Fibroblast of skin of right quadriceps (primary cell): ENCODE measurements at regions not wholly inside any gene's neighbourhood (a gene's known extent, or its start where the extent isn't known, plus 50 kb on each side); places are given as distances from the start of the nearest gene placed in this dataset.
"Not testable (repeated sequence)": the region's sequence is repeated elsewhere in the genome, so short reads cannot be mapped to it uniquely, and the experiment has no call there.

Source experiments
- DNase-seq: peaks from one replicate; pipeline ENCODE4 v3.0.0-alpha.2; 2013

- DNase-seq: not testable (repeated sequence)
These were observed 103.7 kb upstream of the NBPF26 start for GRCh38 chr1:120619867-120620692.

- not testable (repeated sequence) for DNase-seq
These were observed 103.1 kb upstream of the NBPF26 start for GRCh38 chr1:120620693-120620969.

- DNase-seq: not testable (repeated sequence)
These were observed 102.5 kb upstream of the NBPF26 start for GRCh38 chr1:120621278-120621677.

DNA sequence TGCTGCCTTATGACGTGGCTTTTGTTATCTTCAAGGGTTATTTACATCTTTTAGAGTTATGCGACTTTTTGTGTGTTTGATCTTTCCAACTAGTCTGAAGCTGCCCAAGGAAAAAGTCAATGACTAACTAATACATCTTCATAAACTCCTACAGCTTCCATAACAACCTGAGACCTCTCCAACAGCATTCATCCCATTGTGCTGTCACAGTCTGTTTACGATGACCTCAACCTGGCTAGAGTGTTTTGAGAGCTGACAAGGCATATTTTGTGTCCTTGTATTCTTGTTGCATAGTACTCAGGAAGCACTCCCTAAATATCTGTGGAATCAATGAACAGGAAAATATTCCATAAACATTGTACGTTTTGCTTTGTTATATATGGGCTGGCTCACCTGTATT, 100.2 kb upstream of the NBPF26 start:
- not testable (repeated sequence) for DNase-seq

DNA sequence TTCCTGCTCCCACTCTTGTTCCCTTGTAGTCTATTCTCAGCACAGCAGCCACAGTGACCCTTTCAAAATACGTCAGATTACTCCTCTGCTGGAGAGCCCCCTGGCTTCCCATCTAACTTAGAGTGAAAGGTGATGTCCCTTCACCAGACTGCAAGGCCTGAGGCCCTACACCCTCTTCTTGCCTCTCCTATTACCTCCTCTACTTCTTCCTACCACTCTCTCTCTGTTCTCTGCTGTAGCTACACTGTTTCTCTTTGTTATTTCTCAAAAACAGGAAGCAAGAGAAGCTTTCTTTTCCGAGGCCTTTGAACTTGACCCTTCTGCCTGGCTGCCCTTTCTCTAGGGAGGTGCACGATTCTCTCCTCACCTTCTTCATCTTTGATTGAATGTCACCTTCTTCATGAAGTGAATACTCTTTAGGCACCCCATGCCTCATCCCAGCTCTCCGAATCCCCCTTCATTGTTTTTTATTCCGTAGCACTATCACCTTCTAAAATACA, 99.1 kb upstream of the NBPF26 start:
- not testable (repeated sequence) for DNase-seq

DNA sequence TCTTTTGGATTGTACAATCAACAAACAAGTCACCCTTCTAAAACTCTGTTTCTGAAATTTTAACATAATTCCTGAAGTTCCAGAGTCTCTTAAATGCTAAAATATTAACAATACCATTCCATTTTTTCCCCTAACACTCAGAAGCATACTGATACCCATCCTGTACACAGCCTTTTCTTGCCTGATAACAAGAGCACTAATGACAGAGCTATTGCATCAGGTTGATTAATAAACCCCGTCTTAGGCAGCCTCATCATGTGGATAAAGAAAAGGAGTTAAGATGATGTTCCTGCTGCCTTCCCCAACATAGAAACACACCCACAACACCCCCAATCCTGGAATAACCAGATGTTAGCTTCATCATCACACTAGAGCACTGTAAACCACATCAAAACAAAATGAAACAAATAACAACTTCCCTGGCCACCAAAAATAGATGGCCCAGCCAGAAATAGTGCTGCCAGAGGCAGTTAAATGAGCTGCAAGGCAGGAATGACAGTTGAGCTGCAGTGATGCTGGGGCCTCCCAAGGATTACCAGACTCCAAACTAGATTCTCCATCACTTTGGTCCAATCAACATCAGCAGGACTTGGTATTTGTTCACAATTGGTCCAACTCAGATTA, 93.8 kb upstream of the NBPF26 start:
- DNase-seq: not testable (repeated sequence)

DNA sequence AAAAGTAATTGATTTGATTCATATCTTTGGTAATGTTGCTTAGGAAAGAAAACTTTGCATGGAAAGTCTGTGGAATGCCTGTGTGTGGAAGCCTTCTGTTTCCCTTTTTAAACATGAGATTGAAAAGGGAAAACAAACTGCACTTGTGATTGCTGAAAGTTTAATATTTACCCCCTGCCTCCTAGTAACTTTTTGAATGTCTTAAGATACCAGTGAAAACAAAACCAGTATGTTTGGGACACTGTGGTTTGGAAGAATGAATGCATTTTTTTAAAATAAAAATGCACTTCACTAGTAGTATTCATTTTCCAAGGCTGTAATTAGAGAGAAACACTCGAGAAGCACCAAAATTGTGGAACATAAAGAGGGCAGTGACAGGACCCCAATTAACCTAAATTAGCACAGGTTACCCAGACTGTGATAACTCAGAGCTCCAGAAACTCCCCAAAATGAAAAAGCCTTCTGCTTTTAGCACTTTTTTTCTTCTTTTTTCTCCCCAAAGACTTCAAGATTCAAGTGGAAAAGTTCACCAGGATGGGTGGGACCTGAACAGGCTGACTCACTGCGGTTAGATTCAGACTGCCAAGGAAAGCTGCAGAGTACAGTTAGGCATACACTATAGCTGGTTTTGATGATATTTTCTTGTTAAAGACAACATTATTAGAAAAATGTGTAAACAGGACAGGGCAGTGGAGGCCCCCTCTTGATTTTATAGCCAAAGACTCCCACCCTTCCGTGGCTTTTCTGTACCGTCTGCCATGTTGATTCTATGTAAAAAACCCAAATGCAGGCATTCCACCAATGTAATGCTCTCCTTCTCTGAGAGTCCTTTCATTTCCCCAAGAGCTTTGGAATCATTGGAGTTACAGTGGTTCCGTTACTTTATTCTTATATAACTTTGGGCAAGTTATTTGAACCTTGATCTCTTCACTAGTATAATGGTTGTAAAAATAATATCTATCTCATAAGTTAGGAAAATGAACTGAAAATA, 88.6 kb upstream of the NBPF26 start:
- DNase-seq: not testable (repeated sequence)

- not testable (repeated sequence) for DNase-seq
These were observed 83.3 kb upstream of the NBPF26 start for GRCh38 chr1:120640261-120641013.

DNA sequence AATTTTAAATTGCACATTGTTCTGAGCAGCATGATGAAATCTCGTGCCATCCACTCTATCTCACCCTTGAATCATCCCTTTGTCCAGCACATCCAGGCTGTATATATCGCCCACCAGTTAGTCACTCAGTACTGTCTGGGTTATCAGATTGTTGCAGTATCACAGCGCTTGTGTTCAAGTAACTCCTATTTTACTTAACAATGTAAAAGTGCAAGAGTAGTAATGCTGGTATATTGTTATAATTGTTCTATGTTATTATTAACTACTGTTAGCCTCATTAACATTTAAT, 82.8 kb upstream of the NBPF26 start:
- DNase-seq: not testable (repeated sequence)

DNA sequence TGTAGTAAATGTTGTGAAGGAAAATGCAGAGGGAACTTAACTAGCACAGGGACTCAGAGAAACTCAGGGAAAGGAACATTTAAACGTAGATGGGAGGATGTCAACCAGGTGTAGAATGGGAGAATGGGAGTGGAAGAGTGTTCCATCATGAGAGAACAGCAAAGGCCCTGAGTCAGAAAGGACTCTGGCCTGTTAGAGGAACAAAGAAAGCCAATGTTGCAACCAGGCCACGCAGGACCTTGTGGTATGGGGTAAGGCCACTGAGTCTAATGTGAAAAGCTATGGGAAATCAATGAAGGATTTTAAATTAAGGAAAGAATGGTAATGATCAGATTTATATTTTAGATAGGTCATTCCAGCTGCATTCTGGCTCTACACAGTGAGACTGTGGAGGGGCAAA, 76.6 kb upstream of the NBPF26 start:
- not testable (repeated sequence) for DNase-seq

DNA sequence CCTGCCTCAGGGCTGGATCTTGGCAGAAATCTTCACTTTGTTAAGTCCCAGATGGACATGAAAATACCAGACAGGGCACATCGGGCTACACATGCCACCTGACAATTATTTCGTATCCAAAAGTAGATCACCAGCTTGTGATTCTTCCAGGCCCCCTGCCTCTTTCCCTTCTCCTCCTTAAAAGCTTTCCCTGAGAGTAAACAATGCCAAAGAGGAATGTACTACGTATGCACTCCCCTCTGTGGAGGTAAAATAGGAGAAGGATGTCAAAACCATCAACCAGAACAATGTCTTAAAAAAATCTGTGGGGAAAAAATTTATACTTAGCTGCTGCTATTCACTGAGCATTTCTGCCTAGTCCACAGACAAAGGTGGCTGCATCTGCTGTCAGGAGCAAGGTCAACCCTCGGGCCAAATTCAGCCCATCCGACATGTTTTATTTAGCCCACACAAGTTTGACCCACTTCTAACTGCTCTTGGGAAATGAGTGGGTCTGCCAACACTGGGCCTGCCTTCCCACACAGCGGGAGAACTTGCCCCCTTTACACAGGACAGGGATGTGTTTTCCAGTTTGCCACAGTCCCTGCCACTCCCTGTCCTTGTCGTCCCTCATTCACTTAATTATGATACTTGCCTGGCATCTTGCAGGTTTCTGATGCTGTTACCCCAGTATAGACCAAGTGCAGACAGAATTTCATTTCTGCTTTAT, 74.7 kb upstream of the NBPF26 start:
- DNase-seq: not testable (repeated sequence)

- not testable (repeated sequence) for DNase-seq
These were observed 74.0 kb upstream of the NBPF26 start for GRCh38 chr1:120649730-120650129.

DNA sequence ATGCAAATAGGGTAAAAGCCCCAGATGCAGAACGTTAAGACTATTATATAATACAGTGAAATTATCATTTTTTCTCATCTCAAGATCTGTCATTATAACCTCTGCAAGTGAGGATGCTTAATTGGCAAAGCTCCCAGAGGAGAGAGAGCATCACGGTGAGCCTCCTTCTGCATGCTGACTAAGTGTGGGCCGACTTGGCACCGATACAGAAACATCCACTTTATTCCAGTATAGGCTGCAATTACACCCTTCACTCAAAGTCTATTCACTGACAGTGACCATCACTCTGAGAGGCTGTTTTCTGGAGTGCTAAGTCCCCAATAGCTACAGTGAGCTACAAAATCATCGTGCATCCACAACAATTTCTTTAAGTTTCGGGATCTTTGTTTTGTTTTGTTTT, 69.6 kb upstream of the NBPF26 start:
- not testable (repeated sequence) for DNase-seq

DNA sequence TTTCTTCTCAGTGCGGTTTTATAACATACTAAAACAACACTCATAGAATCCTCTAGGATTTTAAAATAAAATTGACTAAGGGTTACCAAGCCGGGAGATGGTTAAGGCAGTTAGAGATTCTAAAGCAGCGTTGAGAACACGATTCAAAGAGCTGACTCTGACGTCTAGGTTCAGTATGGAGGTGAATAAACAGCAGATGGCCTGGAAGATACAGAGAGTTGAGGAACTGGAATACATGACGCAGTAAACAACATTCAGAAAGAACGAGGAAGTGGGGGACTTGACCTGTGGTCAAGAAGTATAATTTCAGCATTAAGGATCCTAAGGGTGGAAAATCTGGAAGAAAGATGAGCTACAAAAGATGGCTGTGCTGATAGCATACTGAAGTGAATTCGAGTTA, 68.4 kb upstream of the NBPF26 start:
- not testable (repeated sequence) for DNase-seq

- DNase-seq: not testable (repeated sequence)
These were observed 67.6 kb upstream of the NBPF26 start for GRCh38 chr1:120656116-120656515.

GRCh38 chr1:120657804-120658203, 65.9 kb upstream of the NBPF26 start:
- DNase-seq: not testable (repeated sequence)

- not testable (repeated sequence) for DNase-seq
These were observed 65.1 kb upstream of the NBPF26 start for GRCh38 chr1:120658622-120659021.

- not testable (repeated sequence) for DNase-seq
These were observed 64.6 kb upstream of the NBPF26 start for GRCh38 chr1:120659133-120659532.

DNA sequence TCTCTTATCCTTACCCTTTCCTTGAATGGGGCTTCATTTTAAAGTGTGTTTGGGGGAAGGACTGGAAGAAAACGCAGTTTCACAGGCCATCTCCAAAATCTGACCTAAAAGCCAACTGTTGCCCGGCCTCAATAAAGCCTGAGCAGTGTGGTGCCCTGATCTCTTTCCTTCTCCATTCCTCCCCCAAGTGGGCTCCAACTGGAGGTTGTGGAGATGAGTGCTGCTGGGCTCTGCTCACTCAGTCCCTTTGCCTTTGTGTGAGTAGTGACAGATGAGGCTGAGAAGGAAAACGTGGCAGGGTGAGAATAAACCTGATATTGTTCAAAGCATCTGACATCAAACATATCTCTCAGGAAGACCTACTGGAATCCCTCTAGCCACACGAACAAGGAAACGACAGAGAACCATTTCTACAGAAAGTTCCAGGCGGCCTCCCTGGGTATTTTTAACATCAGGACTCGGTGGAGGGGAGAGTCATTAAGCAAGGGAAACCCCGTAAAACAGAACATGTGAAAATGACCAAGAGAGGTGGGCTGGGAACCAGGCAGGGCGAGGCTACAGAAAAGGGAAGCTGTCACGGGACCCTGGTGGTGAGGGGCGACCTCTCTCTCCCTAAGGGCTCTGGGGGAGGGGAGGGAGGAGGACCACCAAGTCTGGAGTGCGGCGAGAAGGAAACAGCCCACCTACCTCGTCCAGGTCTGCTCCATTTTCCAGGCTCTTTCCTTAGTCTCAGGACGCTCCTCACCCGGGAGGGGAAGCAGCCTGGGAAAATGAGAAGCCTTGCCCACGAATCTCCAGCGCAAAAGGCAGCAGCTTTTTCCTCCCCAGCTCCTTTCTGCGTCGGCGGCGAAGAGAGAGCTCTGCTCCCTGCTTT, 59.1 kb upstream of the NBPF26 start:
- DNase-seq: not testable (repeated sequence)

DNA sequence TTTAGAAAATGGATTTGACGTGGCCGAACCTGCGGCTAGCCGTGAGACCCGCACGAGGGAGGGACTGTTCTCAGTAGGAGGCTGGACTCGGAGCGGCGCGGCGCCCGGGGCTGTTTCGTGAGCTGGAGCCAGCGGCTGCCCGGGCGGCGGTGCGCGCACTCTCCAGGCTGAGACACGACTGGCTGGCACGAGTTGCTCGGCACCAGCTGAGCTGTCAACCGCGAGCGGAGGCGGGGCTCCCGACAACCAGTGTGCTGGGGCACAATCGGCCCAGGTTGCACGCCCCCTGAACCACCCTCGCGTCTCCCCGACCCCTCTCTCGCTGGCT, 58.5 kb upstream of the NBPF26 start:
- DNase-seq: not testable (repeated sequence)

DNA sequence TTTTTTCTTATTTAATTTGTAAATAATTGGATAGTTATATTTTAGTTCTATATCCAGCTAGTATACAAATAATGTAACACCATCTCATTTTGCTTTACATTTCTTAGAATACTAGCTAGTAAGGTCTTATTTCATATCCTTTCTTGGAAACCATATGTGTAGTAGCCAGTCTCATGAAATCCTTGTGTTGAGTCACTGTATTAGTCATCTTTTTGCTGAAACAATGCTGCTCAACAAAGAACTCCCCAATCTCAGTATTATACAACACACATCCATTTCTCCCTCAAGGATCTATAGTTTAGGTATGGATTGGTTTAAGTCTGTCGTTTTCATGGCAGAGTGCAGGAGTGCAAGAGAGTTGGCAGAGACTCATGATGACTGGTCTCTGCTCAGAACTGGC, 55.6 kb upstream of the NBPF26 start:
- not testable (repeated sequence) for DNase-seq
